HL-60 (cell line): ENCODE measurements at regions not wholly inside any gene's neighbourhood (a gene's known extent, or its start where the extent isn't known, plus 50 kb on each side); places are given as distances from the start of the nearest gene placed in this dataset.
"Not testable (repeated sequence)": the region's sequence is repeated elsewhere in the genome, so short reads cannot be mapped to it uniquely, and the experiment has no call there.

Experiments used
- DNase-seq, 2 experiments: peaks; one replicate each; pipeline ENCODE4 v3.0.0-alpha.2; 2010 to 2020; ENCODE audit warnings: low read depth in 1 of 2, low spot score in 1 of 2
- H3K27ac ChIP-seq: fragments of 250-450 bp; sonication (Bioruptor Pico); replicated peaks from 2 replicates; pipeline ENCODE4 v1.5.1; 2020; ENCODE audit warnings: mild to moderate bottlenecking, moderate library complexity
- H3K27me3 ChIP-seq: fragments of 250-450 bp; sonication (Bioruptor Pico); 2 replicates; pipeline ENCODE4 v1.5.1; 2021; ENCODE audit warnings: mild to moderate bottlenecking, moderate library complexity; ENCODE audit not compliant: insufficient read depth, poor library complexity, severe bottlenecking
- H3K4me3 ChIP-seq: replicated peaks from 2 replicates; pipeline ENCODE4 v1.5.1; 2011; ENCODE audit warnings: mild to moderate bottlenecking, control low read depth, low read length; ENCODE audit not compliant: insufficient read depth
- CTCF ChIP-seq: IDR thresholded peaks from one replicate; pipeline ENCODE4 v1.5.1; 2011; ENCODE audit warnings: low read length, control low read depth, inconsistent platforms; ENCODE audit not compliant: insufficient read depth
- GABPA ChIP-seq: IDR thresholded peaks from 2 replicates; pipeline ENCODE4 v1.6.1; 2012; ENCODE audit warnings: low read depth
- POLR2AphosphoS5 ChIP-seq: IDR thresholded peaks from 2 replicates; pipeline ENCODE4 v1.6.1; 2012; ENCODE audit warnings: low read depth
- REST ChIP-seq: IDR thresholded peaks from 2 replicates; pipeline ENCODE4 v1.6.1; 2012; ENCODE audit warnings: low read depth; ENCODE audit not compliant: insufficient replicate concordance
- SPI1 ChIP-seq: IDR thresholded peaks from 2 replicates; pipeline ENCODE4 v1.6.1; 2012; ENCODE audit warnings: low read depth, mild to moderate bottlenecking, borderline replicate concordance

- no peak for DNase-seq
- no peak overlapping the region for H3K4me3 ChIP-seq
- peaks cover 4% of the 10 kb centered on the region for H3K27me3 ChIP-seq
- H3K27ac ChIP-seq: no peak overlapping the region
- TF ChIP-seq SPI1: no peak
- TF ChIP-seq CTCF: no peak
Observed at GRCh38 chr1:222899471-222899870, 84.6 kb downstream of the DISP1 start.

DNA sequence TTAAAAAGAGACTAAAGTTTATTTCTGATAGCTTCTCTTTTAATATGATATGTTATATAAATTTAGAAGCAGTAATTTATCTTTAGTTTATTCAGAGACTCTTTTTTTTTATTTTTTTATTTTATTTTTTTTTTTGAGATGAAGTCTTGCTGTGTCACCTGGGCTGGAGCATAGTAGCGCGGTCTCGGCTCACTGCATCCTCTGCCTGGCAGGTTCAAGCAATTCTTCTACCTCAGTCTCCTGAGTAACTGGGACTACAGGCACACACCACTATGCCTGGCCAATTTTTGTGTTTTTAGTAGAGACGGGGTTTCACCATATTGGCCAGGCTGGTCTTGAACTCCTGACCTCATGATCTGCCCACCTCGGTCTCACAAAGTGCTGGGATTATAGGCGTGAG lies 89.6 kb downstream of the DISP1 start:
- Histone ChIP-seq H3K27me3 (no peaks in the 10 kb centered on the region), H3K4me3 (no peak overlapping the region), H3K27ac (no peak overlapping the region)
- no peak for DNase-seq
- TF ChIP-seq CTCF (no peak), POLR2AphosphoS5 (no peak), REST (no peak), SPI1 (no peak), GABPA (no peak)

DNA sequence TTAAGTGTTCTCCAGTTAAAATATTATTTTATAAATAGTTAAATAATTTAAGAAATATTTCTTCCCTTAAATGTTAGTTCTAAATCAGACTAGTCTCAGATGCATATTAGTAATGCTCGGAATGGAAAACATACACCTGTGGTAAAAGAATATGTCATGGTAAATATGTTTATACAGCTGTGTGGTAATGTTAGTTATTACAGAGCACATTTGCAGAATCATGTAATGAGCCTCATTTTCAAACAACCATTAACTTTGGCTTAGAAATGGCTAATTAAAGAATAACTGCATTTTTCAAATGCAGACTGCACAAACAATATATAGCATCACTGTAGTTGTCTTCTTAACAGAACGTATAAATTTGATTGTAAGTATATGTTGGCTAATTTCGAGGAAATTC lies 90.3 kb downstream of the DISP1 start:
- DNase-seq: no peak
- no peak overlapping the region for H3K27ac ChIP-seq
- TF ChIP-seq GABPA: no peak
- TF ChIP-seq REST: no peak
- TF ChIP-seq POLR2AphosphoS5: no peak
- TF ChIP-seq CTCF: no peak
- TF ChIP-seq SPI1: no peak

GRCh38 chr1:222906271-222906739 lies 91.5 kb downstream of the DISP1 start:
- DNase-seq, H3K4me3 ChIP-seq, H3K27me3 ChIP-seq, H3K27ac ChIP-seq: not testable (repeated sequence)

More for the DNA sequence above, 90.3 kb downstream of the DISP1 start:
- H3K27me3 ChIP-seq: no peaks in the 10 kb centered on the region
- H3K4me3 ChIP-seq: no peak overlapping the region
